Osteoblast (primary cell): ENCODE measurements at regions not wholly inside any gene's neighbourhood (a gene's known extent, or its start where the extent isn't known, plus 50 kb on each side); places are given as distances from the start of the nearest gene placed in this dataset.

Experiments
- DNase-seq: peaks from one replicate; pipeline ENCODE4 v3.0.0; 2011; ENCODE audit warnings: low spot score, mixed read lengths; ENCODE audit not compliant: insufficient read length; ENCODE audit errors: missing footprints
- H2AFZ ChIP-seq: 2 replicates; pipeline ENCODE4 v1.6.0; 2011; ENCODE audit warnings: mild to moderate bottlenecking, low read length
- H3K27ac ChIP-seq: 2 replicates; pipeline ENCODE4 v1.5.1; 2011; ENCODE audit warnings: mild to moderate bottlenecking, low read depth, low read length, moderate library complexity
- H3K27me3 ChIP-seq: 2 replicates; pipeline ENCODE4 v1.6.0; 2012; ENCODE audit warnings: mild to moderate bottlenecking, control low read depth, inconsistent platforms, low read length, moderate library complexity; ENCODE audit not compliant: insufficient read depth
- H3K36me3 ChIP-seq: 2 replicates; pipeline ENCODE4 v1.5.1; 2011; ENCODE audit warnings: mild to moderate bottlenecking, low read length, control low read depth, moderate library complexity; ENCODE audit not compliant: insufficient read depth
- H3K4me1 ChIP-seq: 2 replicates; pipeline ENCODE4 v1.5.1; 2011; ENCODE audit warnings: mild to moderate bottlenecking, low read length, control low read depth, moderate library complexity; ENCODE audit not compliant: insufficient read depth
- H3K4me2 ChIP-seq: 2 replicates; pipeline ENCODE4 v1.6.0; 2011; ENCODE audit warnings: mild to moderate bottlenecking, low read length; ENCODE audit not compliant: insufficient read depth
- H3K4me3 ChIP-seq: fragments of 200-600 bp; sonication (generic); 3 replicates; pipeline ENCODE4 v1.5.1; 2012; ENCODE audit warnings: mild to moderate bottlenecking, low read length, inconsistent platforms; ENCODE audit not compliant: insufficient read depth
- H3K79me2 ChIP-seq: 2 replicates; pipeline ENCODE4 v1.6.0; 2012; ENCODE audit warnings: mild to moderate bottlenecking, low read length, control low read depth, inconsistent platforms; ENCODE audit not compliant: insufficient read depth
- H3K9me3 ChIP-seq: 2 replicates; pipeline ENCODE4 v1.5.1; 2011; ENCODE audit warnings: low read depth, low read length, control low read depth
- H4K20me1 ChIP-seq: 2 replicates; pipeline ENCODE4 v1.6.0; 2012; ENCODE audit warnings: mild to moderate bottlenecking, low read length, control low read depth; ENCODE audit not compliant: insufficient read depth
- TF ChIP-seq, protein P1 (sequence below): IDR thresholded peaks from 2 replicates; pipeline ENCODE4 v1.5.1; 2011; ENCODE audit warnings: mild to moderate bottlenecking, low read depth, low read length, moderate library complexity; ENCODE audit errors: extremely low read depth

DNA sequence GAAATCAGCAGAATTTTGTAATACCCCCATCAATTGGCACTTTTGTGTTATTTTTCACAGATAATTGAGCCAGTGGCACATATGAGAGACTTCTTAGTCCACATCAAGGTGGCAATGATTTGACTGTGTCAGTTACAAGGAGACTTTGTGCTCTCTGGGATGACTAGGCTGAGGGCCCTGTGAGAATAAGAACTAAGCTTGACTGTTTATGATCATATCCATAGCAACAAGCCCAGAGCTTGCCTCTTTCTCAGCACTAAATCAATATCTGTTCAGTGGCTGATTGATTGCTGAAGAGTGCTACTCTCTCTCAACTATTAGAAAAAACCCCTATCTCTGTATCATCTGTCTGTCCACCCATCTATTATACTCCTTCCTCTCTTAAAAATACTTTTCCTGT lies 185.3 kb upstream of the PLPP4 start:
- Histone ChIP-seq H3K36me3 (no peaks in the 10 kb centered on the region), H3K27ac (no peak overlapping the region), H4K20me1 (no peaks in the 10 kb centered on the region), H3K4me1 (no peaks in the 10 kb centered on the region), H3K4me3 (no peak overlapping the region), H2AFZ (no peak overlapping the region), H3K27me3 (no peaks in the 10 kb centered on the region), H3K79me2 (no peaks in the 10 kb centered on the region), H3K4me2 (no peak overlapping the region), H3K9me3 (no peaks in the 10 kb centered on the region)
- TF ChIP-seq, protein P1, sequence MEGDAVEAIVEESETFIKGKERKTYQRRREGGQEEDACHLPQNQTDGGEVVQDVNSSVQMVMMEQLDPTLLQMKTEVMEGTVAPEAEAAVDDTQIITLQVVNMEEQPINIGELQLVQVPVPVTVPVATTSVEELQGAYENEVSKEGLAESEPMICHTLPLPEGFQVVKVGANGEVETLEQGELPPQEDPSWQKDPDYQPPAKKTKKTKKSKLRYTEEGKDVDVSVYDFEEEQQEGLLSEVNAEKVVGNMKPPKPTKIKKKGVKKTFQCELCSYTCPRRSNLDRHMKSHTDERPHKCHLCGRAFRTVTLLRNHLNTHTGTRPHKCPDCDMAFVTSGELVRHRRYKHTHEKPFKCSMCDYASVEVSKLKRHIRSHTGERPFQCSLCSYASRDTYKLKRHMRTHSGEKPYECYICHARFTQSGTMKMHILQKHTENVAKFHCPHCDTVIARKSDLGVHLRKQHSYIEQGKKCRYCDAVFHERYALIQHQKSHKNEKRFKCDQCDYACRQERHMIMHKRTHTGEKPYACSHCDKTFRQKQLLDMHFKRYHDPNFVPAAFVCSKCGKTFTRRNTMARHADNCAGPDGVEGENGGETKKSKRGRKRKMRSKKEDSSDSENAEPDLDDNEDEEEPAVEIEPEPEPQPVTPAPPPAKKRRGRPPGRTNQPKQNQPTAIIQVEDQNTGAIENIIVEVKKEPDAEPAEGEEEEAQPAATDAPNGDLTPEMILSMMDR: no peak
- DNase-seq: no peak

DNA sequence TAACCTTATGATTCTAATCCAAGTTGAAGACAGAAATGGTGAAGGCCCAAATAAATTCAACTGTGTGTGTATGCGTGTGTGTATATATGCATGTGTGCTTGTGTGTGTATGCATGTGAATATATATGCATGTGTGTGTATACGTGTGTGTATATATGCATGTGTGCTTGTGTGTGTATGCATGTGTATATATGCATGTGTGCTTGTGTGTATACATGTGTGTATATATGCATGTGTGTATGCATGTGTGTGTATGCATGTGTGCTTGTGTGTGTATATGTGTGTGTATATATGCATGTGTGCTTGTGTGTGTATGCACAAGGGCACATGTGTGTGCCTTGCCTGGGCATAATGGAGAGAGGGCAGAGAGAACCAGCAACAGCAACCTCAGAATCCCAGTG lies 184.7 kb upstream of the PLPP4 start:
- Histone ChIP-seq H3K4me3 (no peak overlapping the region), H2AFZ (no peak overlapping the region), H3K9me3 (no peaks in the 10 kb centered on the region), H3K36me3 (no peaks in the 10 kb centered on the region), H4K20me1 (no peaks in the 10 kb centered on the region), H3K4me2 (no peak overlapping the region), H3K79me2 (no peaks in the 10 kb centered on the region), H3K27me3 (no peaks in the 10 kb centered on the region), H3K4me1 (no peaks in the 10 kb centered on the region), H3K27ac (no peak overlapping the region)
- no peak for DNase-seq
- TF ChIP-seq, protein P1: no peak

DNA sequence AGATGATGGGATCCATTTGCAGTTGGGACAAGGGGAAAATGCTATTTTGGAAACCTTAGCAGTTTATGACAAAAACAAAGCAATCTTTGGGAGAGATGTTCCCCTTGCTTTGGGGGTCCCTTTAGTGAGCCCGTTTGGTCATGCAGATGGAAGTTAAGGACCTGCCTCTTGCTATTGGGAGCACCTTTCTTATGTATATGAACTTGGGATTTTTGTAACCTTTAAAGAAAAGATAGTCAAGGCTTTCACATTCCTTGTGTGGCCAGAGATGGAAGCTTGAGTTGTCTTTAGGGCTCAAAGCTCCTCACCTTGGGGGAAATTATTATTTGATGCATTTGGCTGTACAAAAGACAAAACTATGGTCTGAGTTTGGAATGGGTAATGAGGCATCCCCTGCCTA lies 179.0 kb upstream of the PLPP4 start:
- no peaks in the 10 kb centered on the region for H3K9me3 ChIP-seq

DNA sequence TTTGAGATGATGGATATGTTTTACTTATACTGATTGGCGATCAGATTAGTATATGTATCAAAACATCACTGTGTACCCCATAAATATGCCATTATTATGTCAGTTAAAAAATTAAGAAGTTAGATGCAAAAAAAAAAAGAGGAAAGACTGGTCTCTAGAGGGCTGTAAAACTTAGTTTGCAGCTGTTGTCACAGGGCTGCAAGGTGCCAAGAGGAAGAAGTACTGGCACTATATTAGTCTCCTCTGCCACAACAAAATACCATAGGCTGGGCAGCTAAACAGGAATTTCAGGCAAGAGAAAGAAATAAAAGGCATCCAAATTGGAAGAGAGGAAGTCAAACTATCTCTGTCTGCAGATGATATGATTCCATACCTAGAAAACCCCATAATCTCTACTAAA lies 177.8 kb upstream of the PLPP4 start:
- no peak for DNase-seq
- no peak overlapping the region for H3K4me2 ChIP-seq

More for the DNA sequence above, 179.0 kb upstream of the PLPP4 start:
- Histone ChIP-seq H3K27me3 (no peaks in the 10 kb centered on the region), H3K27ac (no peak overlapping the region), H3K4me1 (no peaks in the 10 kb centered on the region), H4K20me1 (no peaks in the 10 kb centered on the region), H3K79me2 (no peaks in the 10 kb centered on the region), H3K36me3 (no peaks in the 10 kb centered on the region), H3K4me2 (no peak overlapping the region), H3K4me3 (no peak overlapping the region), H2AFZ (no peak overlapping the region)
- TF ChIP-seq, protein P1: no peak
- DNase-seq: no peak

More for the DNA sequence above, 177.8 kb upstream of the PLPP4 start:
- Histone ChIP-seq H4K20me1 (no peaks in the 10 kb centered on the region), H3K36me3 (no peaks in the 10 kb centered on the region), H3K4me3 (no peak overlapping the region), H3K79me2 (no peaks in the 10 kb centered on the region), H3K9me3 (no peaks in the 10 kb centered on the region), H3K4me1 (no peaks in the 10 kb centered on the region), H3K27ac (no peak overlapping the region), H3K27me3 (no peaks in the 10 kb centered on the region), H2AFZ (no peak overlapping the region)
- TF ChIP-seq, protein P1: no peak
